GM18909 (cell line): ENCODE measurements at regions not wholly inside any gene's neighbourhood (a gene's known extent, or its start where the extent isn't known, plus 50 kb on each side); places are given as distances from the start of the nearest gene placed in this dataset.
"Not testable (repeated sequence)": the region's sequence is repeated elsewhere in the genome, so short reads cannot be mapped to it uniquely, and the experiment has no call there.

ENCODE experiments used
- ATAC-seq: cut with Tn5 transposase; IDR thresholded peaks from one replicate; pipeline ENCODE4 v1.9.1; 2021; ENCODE audit warnings: mild to moderate bottlenecking; ENCODE audit not compliant: unreplicated experiment, poor library complexity

- ATAC-seq = no peak
These were observed 507.0 kb upstream of the MAP2 start for GRCh38 chr2:208916881-208917280.

- ATAC-seq = not testable (repeated sequence)
These were observed 502.5 kb upstream of the MAP2 start for GRCh38 chr2:208921358-208921757.

- ATAC-seq = no peak
These were observed 496.0 kb upstream of the MAP2 start for GRCh38 chr2:208927867-208928266.

GRCh38 chr2:208929139-208929864 lies 494.5 kb upstream of the MAP2 start:
- ATAC-seq = no peak

- ATAC-seq = no peak
These were observed 493.9 kb upstream of the MAP2 start for GRCh38 chr2:208929894-208930427.

- ATAC-seq = no peak
These were observed 488.3 kb upstream of the MAP2 start for GRCh38 chr2:208935531-208935930.

GRCh38 chr2:208937521-208937920 lies 486.3 kb upstream of the MAP2 start:
- no peak for ATAC-seq

GRCh38 chr2:208939852-208940251 lies 484.0 kb upstream of the MAP2 start:
- no peak for ATAC-seq

GRCh38 chr2:208945719-208946256 lies 478.1 kb upstream of the MAP2 start:
- ATAC-seq = no peak

GRCh38 chr2:208948073-208948472 lies 475.8 kb upstream of the MAP2 start:
- ATAC-seq = no peak

- ATAC-seq = no peak
These were observed 453.8 kb upstream of the MAP2 start for GRCh38 chr2:208970070-208970469.

GRCh38 chr2:208977582-208977981 lies 446.3 kb upstream of the MAP2 start:
- no peak for ATAC-seq

GRCh38 chr2:208978946-208979345 lies 444.9 kb upstream of the MAP2 start:
- no peak for ATAC-seq

- no peak for ATAC-seq
These were observed 443.5 kb upstream of the MAP2 start for GRCh38 chr2:208980321-208980720.

GRCh38 chr2:208982831-208983230 lies 441.0 kb upstream of the MAP2 start:
- no peak for ATAC-seq

GRCh38 chr2:208983486-208983885 lies 440.4 kb upstream of the MAP2 start:
- no peak for ATAC-seq

GRCh38 chr2:208984376-208985090 lies 439.3 kb upstream of the MAP2 start:
- no peak for ATAC-seq

GRCh38 chr2:208985644-208986043 lies 438.2 kb upstream of the MAP2 start:
- no peak for ATAC-seq

GRCh38 chr2:208990716-208991115 lies 433.1 kb upstream of the MAP2 start:
- ATAC-seq = no peak

- ATAC-seq = no peak
These were observed 423.9 kb upstream of the MAP2 start for GRCh38 chr2:208999911-209000310.

GRCh38 chr2:209002054-209002453 lies 421.8 kb upstream of the MAP2 start:
- ATAC-seq = no peak
